ENCODE measurements at regions not wholly inside any gene's neighbourhood (a gene's known extent, or its start where the extent isn't known, plus 50 kb on each side); places are given as distances from the start of the nearest gene placed in this dataset.

DNA sequence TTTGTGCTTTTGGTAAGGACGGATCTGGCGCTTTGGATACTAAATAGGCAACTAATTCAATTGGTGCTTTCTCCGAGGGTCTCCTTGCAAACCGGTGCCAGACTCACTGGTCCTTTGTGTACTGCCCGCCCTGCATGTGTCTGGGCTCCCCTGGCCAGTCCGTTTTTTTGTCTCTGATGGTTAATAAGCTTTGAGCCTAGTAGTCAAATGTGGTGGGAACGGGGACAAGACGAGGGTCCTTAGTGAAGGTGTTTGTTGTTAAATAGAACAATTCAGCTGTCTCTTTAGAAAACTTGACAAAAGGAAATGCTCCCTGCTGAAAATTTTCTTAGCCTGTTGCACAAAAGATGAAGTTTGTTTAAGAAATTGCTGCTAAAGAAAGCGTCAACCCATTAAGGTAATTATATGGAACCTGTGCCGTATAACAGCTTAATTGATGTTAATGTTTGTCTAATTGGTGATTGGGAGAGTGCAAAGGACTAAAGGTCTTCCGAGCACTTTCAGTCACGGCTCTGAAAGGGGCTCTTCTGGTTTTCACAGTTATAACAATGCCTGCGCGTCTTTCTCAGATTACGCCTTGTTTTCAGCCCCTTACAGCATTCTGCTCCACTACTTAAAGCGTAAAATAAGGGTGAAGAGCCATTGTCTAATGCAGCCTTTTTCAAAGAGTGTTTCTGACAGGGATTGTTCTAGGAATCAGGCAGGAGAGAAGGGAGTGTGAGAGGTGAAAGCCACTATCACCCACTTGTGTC is 537.4 kb downstream of the PRKD1 start:
- no peaks in the 10 kb centered on the region for H3K36me3 ChIP-seq (ENCODE audit: control insufficient read depth in 2 of 3, insufficient read depth in 3 of 3, low read length in 3 of 3)
- DNase-seq, result peak in 2 of 5 donors; percentile 5 to 7
- H3K27ac ChIP-seq (ENCODE audit: low read depth in 2 of 2, low read length in 2 of 2), result no peak overlapping the region
- intact Hi-C loops (cut with DNase I), result no loop called here
- no peak overlapping the region for H3K4me3 ChIP-seq (ENCODE audit: low read length in 3 of 3)
- H3K9me3 ChIP-seq (ENCODE audit: control insufficient read depth in 2 of 3, insufficient read depth in 1 of 3, low read length in 3 of 3), result peaks cover 0 to 2% (median 0%) of the 10 kb centered on the region in 3 donors
- no peaks in the 10 kb centered on the region for H3K4me1 ChIP-seq (ENCODE audit: control insufficient read depth in 2 of 3, insufficient read depth in 2 of 3, low read depth in 1 of 3, low read length in 3 of 3)
- no peak overlapping the region for H3K9ac ChIP-seq (ENCODE audit: low read length in 3 of 3)
- no peak for FAIRE-seq
- TF ChIP-seq, protein P1, sequence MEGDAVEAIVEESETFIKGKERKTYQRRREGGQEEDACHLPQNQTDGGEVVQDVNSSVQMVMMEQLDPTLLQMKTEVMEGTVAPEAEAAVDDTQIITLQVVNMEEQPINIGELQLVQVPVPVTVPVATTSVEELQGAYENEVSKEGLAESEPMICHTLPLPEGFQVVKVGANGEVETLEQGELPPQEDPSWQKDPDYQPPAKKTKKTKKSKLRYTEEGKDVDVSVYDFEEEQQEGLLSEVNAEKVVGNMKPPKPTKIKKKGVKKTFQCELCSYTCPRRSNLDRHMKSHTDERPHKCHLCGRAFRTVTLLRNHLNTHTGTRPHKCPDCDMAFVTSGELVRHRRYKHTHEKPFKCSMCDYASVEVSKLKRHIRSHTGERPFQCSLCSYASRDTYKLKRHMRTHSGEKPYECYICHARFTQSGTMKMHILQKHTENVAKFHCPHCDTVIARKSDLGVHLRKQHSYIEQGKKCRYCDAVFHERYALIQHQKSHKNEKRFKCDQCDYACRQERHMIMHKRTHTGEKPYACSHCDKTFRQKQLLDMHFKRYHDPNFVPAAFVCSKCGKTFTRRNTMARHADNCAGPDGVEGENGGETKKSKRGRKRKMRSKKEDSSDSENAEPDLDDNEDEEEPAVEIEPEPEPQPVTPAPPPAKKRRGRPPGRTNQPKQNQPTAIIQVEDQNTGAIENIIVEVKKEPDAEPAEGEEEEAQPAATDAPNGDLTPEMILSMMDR (IDR thresholded peaks at IDR 0.05; ENCODE audit: borderline replicate concordance, extremely low read depth, insufficient read depth), result no peak
- no peaks in the 10 kb centered on the region for H3K27me3 ChIP-seq (ENCODE audit: control insufficient read depth, insufficient read depth, low read length)

DNA sequence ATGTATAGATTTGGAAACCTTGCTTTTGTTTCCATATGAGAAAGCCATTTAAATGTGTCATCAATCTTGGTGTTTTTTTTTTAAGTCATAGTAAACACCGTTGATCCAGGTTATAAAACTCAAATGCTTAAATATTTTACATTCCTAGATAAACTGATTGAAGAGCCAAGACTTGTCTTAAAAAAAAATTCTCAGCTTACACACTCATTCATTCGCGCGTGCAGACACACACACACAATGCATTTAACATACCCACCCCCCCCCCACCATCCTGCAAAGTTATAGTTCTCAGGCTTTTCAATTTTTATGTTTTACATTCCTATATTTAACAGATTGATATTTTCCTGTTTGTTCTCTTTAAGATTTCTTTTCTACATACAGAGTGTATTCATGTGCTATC is 536.4 kb downstream of the PRKD1 start:
- Histone ChIP-seq H3K4me3 (ENCODE audit: low read length in 3 of 3) (no peak overlapping the region), H3K36me3 (ENCODE audit: control insufficient read depth in 2 of 3, insufficient read depth in 3 of 3, low read length in 3 of 3) (no peaks in the 10 kb centered on the region), H3K9me3 (ENCODE audit: control insufficient read depth in 2 of 3, insufficient read depth in 1 of 3, low read length in 3 of 3) (peaks cover 0 to 2% (median 0%) of the 10 kb centered on the region in 3 donors), H3K27ac (ENCODE audit: low read depth in 2 of 2, low read length in 2 of 2) (no peak overlapping the region), H3K27me3 (ENCODE audit: control insufficient read depth, insufficient read depth, low read length) (no peaks in the 10 kb centered on the region), H3K4me1 (ENCODE audit: control insufficient read depth in 2 of 3, insufficient read depth in 2 of 3, low read depth in 1 of 3, low read length in 3 of 3) (no peaks in the 10 kb centered on the region), H3K9ac (ENCODE audit: low read length in 3 of 3) (no peak overlapping the region)
- FAIRE-seq, result no peak
- intact Hi-C loops (cut with DNase I), result no loop called here
- TF ChIP-seq, protein P1 (IDR thresholded peaks at IDR 0.05; ENCODE audit: borderline replicate concordance, extremely low read depth, insufficient read depth), result no peak
- DNase-seq, result no peak

DNA sequence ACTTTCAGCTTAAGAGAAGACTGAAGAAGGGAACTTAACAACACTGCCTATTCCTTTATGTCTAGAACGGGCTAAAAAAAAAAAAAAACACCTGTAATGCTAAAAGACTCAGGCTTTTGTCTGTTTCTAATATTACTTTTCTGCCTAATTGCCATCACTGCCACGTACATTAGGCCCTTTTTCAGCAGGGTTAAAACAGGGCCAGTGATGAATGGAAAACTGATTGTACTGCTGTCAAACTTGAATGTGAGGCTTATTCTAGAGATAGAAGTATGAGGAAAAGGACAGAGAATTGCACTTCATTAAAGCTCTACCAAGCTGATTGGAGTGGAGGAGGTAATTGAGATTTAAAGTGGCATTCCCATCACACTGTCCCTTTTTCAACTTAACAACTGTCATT is 535.8 kb downstream of the PRKD1 start:
- H3K36me3 ChIP-seq (ENCODE audit: control insufficient read depth in 2 of 3, insufficient read depth in 3 of 3, low read length in 3 of 3), result no peaks in the 10 kb centered on the region
- peaks cover 0 to 2% (median 0%) of the 10 kb centered on the region in 3 donors for H3K9me3 ChIP-seq (ENCODE audit: control insufficient read depth in 2 of 3, insufficient read depth in 1 of 3, low read length in 3 of 3)
- H3K4me3 ChIP-seq (ENCODE audit: low read length in 3 of 3), result no peak overlapping the region
- FAIRE-seq (no peak), DNase-seq (no peak)
- intact Hi-C loops (cut with DNase I), result no loop called here
- TF ChIP-seq, protein P1 (IDR thresholded peaks at IDR 0.05; ENCODE audit: borderline replicate concordance, extremely low read depth, insufficient read depth), result no peak
- H3K4me1 ChIP-seq (ENCODE audit: control insufficient read depth in 2 of 3, insufficient read depth in 2 of 3, low read depth in 1 of 3, low read length in 3 of 3), result no peaks in the 10 kb centered on the region
- H3K27ac ChIP-seq (ENCODE audit: low read depth in 2 of 2, low read length in 2 of 2), result no peak overlapping the region
- H3K9ac ChIP-seq (ENCODE audit: low read length in 3 of 3), result no peak overlapping the region
- H3K27me3 ChIP-seq (ENCODE audit: control insufficient read depth, insufficient read depth, low read length), result no peaks in the 10 kb centered on the region
